ENCODE measurements at regions not wholly inside any gene's neighbourhood (a gene's known extent, or its start where the extent isn't known, plus 50 kb on each side); places are given as distances from the start of the nearest gene placed in this dataset.

DNA sequence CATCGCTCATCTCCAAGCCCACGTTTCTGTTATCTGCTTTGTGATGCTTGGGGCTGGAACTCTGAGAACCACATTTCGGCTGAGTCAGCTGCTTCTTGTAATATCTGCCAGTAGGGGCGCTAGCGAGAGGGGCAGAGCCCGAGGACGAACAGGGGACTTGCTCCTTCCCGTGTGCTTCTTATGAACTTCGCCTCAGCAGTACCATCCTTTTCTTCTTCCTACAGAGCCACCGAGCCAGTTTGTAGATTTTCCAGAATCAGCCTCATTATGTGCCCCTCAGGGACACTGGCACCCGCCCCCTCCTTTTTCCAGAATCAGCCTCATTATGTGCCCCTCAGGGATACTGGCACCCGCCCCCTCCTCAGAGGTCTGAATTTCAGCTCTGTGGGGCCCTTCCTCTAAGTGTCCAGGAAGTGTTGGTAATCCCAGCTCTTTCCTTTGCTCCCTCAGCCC, 441.7 kb upstream of the RASGEF1B start:
- no peaks in the 10 kb centered on the region for H3K36me3 Mint-ChIP-seq (ENCODE audit: low read depth)
- H3K27me3 Mint-ChIP-seq (ENCODE audit: low read depth, poor library complexity): peaks cover 10% of the 10 kb centered on the region
- peak overlapping the region; percentile 12 for H3K4me3 Mint-ChIP-seq
- H3K9me3 Mint-ChIP-seq: peaks cover 3% of the 10 kb centered on the region
- no peak overlapping the region for H3K27ac Mint-ChIP-seq
- TF ChIP-seq, protein P1, sequence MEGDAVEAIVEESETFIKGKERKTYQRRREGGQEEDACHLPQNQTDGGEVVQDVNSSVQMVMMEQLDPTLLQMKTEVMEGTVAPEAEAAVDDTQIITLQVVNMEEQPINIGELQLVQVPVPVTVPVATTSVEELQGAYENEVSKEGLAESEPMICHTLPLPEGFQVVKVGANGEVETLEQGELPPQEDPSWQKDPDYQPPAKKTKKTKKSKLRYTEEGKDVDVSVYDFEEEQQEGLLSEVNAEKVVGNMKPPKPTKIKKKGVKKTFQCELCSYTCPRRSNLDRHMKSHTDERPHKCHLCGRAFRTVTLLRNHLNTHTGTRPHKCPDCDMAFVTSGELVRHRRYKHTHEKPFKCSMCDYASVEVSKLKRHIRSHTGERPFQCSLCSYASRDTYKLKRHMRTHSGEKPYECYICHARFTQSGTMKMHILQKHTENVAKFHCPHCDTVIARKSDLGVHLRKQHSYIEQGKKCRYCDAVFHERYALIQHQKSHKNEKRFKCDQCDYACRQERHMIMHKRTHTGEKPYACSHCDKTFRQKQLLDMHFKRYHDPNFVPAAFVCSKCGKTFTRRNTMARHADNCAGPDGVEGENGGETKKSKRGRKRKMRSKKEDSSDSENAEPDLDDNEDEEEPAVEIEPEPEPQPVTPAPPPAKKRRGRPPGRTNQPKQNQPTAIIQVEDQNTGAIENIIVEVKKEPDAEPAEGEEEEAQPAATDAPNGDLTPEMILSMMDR (IDR thresholded peaks at IDR 0.05): peak; percentile 68
- peaks cover 21% of the 10 kb centered on the region for H3K4me1 Mint-ChIP-seq
- DNase-seq: peak; percentile 68

DNA sequence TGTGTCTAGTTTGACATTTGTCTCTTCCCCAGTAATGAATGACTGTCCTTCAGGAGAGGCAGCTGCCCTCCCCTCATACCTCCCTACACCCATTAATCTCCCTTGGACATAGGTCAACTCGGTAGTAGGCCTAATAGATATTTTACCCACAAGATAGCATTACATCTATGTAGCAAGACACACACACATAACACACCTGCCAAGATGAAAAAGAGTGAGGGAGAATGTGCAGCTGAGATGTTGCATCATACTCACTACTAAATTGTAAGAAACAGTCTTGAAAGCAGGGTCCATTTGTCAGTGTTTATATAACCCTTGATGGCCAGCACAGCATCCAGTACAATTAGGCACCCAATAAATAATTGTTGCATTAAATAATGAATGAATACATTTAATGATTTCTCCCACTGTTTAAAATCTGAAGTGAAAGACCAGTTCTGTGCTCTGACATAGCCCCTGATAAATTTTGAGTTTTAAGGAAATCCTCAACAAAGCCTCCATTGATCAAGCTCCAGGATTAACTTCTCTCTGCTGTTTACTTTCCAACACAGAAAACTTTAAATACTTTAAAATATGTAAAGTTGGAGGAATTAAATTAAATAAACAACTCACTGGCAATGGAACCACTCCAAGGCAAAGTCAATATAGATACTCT, 440.8 kb upstream of the RASGEF1B start:
- H3K36me3 Mint-ChIP-seq (ENCODE audit: low read depth): no peaks in the 10 kb centered on the region
- TF ChIP-seq, protein P1 (IDR thresholded peaks at IDR 0.05): no peak
- peaks cover 3% of the 10 kb centered on the region for H3K9me3 Mint-ChIP-seq
- peaks cover 21% of the 10 kb centered on the region for H3K4me1 Mint-ChIP-seq
- H3K27ac Mint-ChIP-seq: no peak overlapping the region
- no peak overlapping the region for H3K4me3 Mint-ChIP-seq
- DNase-seq: no peak
- peaks cover 15% of the 10 kb centered on the region for H3K27me3 Mint-ChIP-seq (ENCODE audit: low read depth, poor library complexity)

DNA sequence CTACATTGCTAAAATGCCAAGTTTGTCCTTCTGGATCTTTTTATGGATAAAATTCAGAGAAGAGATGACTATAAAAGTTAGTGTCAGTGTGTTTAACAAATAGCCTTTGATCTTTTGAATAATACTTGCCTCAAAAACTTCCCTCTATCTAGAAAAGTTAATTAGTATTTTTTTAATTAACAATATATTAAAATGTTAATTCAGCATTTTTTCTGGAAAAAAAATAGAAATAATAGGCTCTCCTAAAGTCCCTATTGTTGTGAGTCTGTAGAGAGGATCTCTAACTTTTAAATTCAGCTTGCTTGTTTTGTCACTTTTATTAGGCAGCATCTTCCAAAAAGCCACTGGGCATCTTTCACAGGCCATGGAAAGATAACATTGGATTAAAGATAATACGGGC, 435.2 kb upstream of the RASGEF1B start:
- H3K27ac Mint-ChIP-seq: no peak overlapping the region

DNA sequence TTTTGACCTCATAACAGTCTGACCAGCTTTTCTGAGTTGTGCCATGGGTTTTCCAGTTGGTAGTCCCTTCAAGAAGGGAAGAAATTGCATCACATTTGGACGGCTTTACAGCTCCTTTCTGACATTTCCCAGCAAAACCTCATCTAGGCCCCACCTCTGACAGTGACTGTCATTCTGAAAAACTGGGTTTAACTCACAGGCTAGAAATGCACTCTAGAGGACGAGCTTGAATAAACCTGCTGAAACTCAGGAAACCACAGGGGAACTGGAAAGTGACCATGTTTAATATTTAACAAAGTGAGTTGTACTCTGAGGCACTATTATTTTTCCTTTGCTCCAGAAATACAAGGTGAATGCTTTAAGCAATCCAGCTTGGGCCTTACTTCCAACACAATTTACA, 434.3 kb upstream of the RASGEF1B start:
- Mint-ChIP-seq H3K9me3 (no peaks in the 10 kb centered on the region), H3K4me3 (no peak overlapping the region), H3K27me3 (ENCODE audit: low read depth, poor library complexity) (peaks cover 12% of the 10 kb centered on the region), H3K36me3 (ENCODE audit: low read depth) (no peaks in the 10 kb centered on the region), H3K27ac (no peak overlapping the region), H3K4me1 (no peaks in the 10 kb centered on the region)
- TF ChIP-seq, protein P1 (IDR thresholded peaks at IDR 0.05): no peak
- no peak for DNase-seq

More for the DNA sequence above, 435.2 kb upstream of the RASGEF1B start:
- H3K27me3 Mint-ChIP-seq (ENCODE audit: low read depth, poor library complexity): peaks cover 8% of the 10 kb centered on the region
- H3K4me3 Mint-ChIP-seq: no peak overlapping the region
- TF ChIP-seq, protein P1 (IDR thresholded peaks at IDR 0.05): no peak
- H3K36me3 Mint-ChIP-seq (ENCODE audit: low read depth): no peaks in the 10 kb centered on the region
- no peak for DNase-seq
- H3K9me3 Mint-ChIP-seq: no peaks in the 10 kb centered on the region
- H3K4me1 Mint-ChIP-seq: peaks cover under 1% of the 10 kb centered on the region

DNA sequence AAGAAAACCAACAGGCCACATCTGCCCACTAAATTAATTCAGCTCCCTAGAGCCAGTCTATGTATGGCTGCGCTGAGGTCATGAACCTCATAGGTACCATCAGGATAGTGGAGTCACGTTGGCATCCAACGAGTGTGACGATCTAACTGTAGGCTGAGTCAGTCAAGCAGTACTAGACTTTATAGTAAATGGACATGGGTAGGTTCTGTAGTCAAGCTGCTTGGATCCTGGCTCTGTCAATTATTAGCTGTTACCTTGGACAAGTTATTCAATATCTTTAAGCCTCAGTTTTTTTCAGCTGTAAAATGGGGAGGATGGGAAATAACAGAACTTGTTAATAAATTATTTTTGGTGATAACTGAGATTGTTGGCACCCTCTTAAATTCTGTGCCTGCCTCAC, 432.4 kb upstream of the RASGEF1B start:
- Mint-ChIP-seq H3K9me3 (no peaks in the 10 kb centered on the region), H3K4me3 (no peak overlapping the region), H3K27ac (no peak overlapping the region), H3K27me3 (ENCODE audit: low read depth, poor library complexity) (peaks cover 12% of the 10 kb centered on the region), H3K4me1 (peaks cover 3% of the 10 kb centered on the region), H3K36me3 (ENCODE audit: low read depth) (no peaks in the 10 kb centered on the region)
- TF ChIP-seq, protein P1 (IDR thresholded peaks at IDR 0.05): no peak
- no peak for DNase-seq

DNA sequence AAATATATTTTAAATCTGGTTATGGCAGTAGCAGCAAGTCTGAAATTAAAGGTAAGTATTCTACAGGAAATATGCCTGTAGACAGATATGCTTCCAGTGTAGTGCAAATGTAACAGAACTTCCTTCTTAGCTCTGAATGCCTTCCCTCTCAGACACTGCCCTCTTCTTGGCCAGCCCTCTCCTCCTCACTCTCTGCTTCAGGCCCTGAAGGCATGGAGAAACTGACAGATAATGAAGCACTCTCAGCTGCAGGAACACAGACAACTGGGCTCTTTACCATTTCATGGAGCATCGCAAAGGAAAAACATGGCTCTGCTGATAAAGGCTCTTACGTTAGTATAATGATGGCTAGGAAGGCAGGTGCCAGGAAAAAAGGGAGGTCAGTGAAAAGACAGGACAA, 431.5 kb upstream of the RASGEF1B start:
- H3K27ac Mint-ChIP-seq: no peak overlapping the region
- DNase-seq: no peak
- no peaks in the 10 kb centered on the region for H3K36me3 Mint-ChIP-seq (ENCODE audit: low read depth)
- H3K9me3 Mint-ChIP-seq: no peaks in the 10 kb centered on the region
- peaks cover 7% of the 10 kb centered on the region for H3K4me1 Mint-ChIP-seq
- TF ChIP-seq, protein P1 (IDR thresholded peaks at IDR 0.05): no peak
- H3K27me3 Mint-ChIP-seq (ENCODE audit: low read depth, poor library complexity): peaks cover 6% of the 10 kb centered on the region
- no peak overlapping the region for H3K4me3 Mint-ChIP-seq

All from nephron progenitor cell (in vitro differentiated cells).